ENCODE measurements at regions not wholly inside any gene's neighbourhood (a gene's known extent, or its start where the extent isn't known, plus 50 kb on each side); places are given as distances from the start of the nearest gene placed in this dataset.
"Not testable (repeated sequence)": the region's sequence is repeated elsewhere in the genome, so short reads cannot be mapped to it uniquely, and the experiment has no call there.

DNA sequence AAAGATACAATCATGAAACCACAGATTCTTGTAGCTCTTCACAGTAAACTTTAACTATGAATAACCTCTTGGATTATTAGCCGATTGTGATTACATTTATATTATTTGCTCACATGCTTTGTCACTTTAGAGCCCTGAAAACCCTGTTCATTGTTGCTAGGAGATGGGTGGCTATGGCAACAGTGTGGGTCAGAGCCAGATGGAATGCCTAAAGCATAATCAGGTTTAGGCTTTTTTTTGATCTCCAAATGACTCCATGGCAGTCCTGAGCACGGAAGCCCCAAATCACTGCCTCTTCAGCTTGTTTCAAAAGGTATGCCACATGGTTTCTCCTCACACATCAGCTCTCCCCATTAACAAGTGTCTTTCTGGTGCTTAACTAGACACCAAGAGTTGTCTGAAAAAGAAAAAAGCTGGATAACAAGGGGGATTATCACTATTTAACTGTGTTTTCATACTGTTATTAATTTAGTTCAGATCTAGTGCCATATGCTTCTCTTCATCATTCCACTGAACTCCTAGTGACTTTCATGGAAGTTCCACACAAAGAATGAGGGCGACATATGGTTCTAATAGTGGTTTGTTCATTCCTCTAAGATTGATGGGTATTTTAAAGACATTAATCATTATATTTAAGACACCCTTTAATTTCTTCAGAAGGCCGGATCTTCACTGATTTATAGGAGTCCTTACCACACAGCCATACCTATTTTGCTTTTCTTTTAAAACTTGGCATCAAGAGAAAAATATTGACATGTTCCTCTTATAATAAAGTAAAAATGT, 88.8 kb upstream of the PAM start:
- DNase-seq: no peak

DNA sequence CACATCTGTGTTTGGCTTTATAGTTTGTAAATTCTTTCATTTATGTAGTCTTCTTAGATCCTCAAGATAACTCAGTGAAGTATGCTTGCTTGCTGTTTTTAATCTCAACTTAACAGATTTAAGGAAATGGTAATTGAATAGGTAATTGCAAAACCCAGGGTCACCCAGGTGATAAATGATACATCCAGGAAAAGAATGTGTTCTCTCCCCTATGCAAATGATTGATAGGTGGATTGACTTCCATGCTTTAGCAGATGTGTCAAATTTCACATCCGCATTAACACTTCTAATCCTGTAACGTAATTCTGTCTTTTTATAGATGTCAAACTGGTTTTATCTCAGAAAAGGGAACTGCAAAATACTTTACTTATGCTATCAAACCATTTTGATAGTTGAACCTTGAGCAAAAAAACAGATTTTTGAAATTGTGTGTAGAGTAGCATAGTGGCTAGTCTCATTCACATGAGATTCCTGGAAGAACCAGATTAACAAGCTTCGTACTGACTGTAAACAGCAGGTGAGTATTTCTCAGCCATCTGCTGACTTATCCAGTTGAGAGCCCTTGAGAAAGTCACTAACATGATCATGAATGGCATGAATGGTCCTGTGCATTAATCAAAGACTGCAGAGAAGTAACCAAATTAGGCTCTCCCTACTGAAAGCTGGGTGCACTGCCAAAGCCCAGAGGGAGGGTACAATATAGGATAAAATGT, 86.7 kb upstream of the PAM start:
- no peak for DNase-seq

- DNase-seq: peak in 1 of 2 donors; percentile 20
These were observed 84.8 kb upstream of the PAM start for GRCh38 chr5:102670224-102670836.

DNA sequence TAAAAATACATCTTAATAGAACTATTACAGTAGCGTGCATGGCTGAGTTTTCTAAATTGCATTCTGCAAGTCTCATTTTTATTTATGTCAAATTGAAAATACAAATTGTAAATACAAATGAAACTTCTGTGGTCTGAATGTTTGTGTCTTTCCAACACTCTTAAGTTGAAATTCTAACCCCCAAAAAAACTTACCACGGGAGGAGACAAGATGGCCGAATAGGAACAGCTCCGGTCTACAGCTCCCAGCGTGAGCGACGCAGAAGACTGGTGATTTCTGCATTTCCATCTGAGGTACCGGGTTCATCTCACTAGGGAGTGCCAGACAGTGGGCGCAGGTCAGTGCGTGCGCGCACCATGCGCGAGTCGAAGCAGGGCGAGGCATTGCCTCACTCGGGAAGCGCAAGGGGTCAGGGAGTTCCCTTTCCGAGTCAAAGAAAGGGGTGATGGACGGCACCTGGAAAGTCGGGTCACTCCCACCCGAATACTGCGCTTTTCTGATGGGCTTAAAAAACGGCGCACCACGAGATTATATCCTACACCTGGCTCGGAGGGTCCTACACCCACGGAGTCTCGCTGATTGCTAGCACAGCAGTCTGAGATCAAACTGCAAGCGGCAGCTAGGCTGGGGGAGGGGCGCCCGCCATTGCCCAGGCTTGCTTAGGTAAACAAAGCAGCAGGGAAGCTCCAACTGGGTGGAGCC, 83.9 kb upstream of the PAM start:
- not testable (repeated sequence) for DNase-seq

DNA sequence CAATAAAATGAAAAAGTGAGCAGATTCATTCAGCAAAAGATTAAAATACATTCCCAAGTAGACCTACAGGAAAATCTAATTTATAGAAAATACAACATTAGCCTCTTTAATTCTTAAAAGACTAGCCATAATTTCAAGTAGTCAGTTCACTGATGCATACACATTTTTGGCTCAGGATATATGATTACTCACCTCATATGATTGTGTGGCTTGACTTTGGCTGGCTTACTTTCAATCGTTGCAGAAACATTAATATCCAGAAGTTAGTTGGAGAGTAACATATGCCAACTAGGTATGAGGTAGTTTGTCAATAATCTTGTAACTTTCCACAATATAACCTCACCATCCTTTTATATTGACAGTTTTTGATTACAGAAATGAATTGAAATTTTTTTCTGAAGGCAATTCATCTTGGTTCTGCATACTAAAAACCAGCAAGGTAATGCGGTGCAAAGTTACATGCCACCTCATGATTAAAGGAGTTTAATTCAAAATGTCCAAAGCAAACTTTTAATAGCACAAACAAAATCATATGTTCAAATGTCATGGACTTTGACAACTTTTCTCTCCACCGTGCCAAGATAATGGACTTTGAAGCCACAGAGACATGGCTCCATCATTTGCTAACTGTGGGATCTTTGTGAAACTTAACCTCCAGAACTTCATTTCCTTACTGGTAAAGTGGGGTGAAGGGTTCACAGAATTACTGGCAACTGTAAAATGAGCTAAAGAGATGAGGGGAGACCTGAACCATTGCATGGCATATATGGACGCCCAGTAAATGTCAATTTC, 76.6 kb upstream of the PAM start:
- no peak for DNase-seq

GRCh38 chr5:102681403-102681983, 73.6 kb upstream of the PAM start:
- peak; percentile 75 to 76 for DNase-seq

DNA sequence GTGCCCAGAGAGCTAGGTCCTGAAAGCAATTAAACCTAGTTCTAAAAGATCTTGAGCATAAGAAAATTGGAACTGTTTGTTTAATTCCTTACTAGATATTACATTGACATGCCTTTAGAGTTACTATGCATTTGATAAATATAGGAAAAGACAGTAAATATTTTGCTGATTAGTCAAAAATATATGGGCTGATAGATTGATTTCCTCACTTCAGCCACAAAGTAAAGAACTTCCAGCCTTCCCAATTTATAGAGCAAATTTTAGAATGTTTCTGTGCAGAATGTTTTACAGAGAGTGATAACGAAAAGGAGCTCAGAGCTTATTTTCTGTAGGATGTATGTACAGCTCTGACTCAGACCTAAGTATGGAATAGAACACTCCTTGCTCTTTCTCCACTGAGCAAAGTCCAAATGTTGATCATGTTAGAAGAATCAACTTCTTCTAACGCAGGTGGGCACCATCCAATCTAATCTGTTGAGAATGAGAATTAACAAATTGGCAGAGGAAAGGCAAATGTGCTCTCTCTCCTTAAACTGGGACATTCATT, 72.9 kb upstream of the PAM start:
- DNase-seq: no peak

DNA sequence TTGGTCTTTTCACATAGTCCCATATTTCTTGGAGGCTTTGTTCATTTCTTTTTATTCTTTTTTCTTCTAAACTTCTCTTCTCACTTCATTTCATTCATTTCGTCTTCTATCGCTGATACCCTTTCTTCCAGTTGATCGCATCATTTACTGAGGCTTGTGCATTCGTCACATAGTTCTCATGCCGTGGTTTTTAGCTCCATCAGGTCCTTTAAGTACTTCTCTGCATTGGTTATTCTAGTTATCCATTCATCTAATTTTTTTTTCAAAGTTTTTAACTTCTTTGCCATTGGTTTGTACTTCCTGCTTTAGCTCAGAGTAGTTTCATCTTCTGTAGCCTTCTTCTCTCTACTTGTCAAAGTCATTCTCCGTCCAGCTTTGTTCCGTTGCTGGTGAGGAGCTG, 67.0 kb upstream of the PAM start:
- not testable (repeated sequence) for DNase-seq

DNA sequence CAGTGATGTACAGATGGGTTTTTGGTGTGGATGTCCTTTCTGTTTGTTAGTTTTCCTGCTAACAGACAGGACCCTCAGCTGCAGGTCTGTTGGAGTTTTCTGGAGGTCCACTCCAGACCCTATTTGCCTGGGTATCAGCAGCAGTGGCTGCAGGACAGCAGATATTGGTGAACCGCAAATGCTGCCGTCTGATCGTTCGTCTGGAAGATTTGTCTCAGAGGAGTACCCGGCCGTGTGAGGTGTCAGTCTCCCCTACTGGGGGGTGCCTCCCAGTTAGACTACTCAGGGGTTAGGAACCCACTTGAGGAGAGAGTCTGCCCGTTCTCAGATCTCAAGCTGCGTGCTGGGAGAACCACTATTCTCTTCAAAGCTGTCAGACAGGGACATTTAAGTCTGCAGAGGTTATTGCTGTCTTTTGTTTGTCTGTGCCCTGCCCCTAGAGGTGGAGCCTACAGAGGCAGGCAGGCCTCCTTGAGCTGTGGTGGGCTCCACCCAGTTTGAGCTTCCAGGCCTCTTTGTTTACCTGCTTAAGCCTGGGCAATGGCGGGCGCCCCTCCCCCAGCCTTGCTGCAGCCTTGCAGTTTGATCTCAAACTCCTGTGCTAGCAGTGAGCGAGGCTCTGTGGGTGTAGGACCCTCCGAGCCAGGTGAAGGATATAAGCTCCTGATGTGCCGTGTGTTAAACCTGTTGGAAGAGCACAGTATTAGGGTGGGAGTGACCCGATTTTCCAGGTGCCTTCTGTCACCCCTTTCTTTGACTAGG, 66.3 kb upstream of the PAM start:
- DNase-seq: not testable (repeated sequence)

DNA sequence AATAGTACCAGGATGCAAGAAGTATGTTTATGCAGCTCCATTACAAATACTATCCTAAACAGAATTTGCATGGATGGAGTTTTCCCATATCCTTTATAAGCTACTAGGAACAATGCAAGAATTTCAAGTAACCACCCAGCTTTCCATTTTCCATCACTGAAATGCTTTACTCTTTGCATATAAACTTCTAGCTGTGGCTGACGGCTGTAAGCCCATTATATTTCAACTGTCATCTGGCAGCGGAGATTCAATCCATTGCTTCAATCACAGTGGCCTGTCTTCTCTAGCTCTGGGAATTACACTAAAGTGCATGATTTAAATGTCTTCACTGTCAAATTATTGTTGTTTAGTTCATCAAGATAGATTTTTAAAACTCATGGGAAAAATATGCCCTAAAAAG, 64.2 kb upstream of the PAM start:
- DNase-seq: no peak

DNA sequence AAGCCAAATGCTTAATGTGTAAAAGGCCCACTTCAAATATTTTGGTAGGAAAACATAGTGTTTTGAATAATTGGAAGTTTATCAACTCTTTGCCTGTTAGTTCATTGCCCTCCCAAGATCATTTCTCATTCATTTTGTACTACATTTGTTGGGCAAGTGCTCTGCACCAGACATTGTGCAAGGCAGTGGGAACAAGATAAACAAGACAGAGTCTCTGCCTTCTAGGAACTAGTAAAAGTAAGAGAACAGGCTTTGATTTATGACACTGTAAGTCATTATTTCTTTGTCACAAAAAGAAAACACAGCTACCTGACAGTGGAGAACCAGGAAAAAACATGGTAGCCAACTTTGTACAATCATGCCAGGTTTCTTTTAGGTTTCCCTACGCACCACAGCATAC, 63.7 kb upstream of the PAM start:
- no peak for DNase-seq

- no peak for DNase-seq
These were observed 54.8 kb upstream of the PAM start for GRCh38 chr5:102700120-102700831.

DNA sequence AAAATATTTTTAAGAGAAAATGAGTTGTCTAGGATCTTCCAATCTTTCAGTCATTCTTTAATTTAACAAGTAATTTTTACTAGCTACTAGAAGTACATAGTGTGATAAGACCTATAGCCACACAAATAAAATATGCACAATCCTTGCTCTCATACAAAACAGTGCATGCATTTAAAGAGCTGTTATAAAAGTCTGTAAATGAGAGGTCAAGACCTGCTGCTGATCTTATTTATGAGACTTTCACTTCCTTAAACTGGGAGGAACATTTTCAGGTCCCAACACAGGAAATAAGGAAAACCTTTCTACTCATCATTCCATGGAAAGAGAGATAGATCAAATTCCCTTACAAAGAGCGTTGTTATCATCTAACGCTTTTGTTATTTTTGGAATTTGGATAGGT, 54.2 kb upstream of the PAM start:
- no peak for DNase-seq

DNA sequence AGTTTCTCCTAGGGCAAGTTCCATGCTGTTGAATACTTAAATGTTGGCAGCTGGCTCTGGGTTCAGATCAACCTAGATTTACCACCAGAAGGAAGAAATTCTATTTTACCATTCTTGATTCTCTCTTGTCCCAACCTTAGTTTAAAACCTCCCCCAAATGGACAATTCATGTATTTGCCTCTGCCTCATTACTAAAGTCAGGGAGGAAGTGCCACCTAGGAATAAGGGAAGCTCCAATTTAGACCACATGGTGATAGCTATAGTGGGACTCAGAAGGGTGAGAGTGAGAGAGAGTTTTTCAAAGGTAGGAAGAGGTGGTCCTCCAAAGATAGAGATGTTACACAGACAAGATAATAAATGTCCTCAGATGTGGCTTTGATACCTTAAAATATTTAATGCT, 53.4 kb upstream of the PAM start:
- DNase-seq: no peak
